ENCODE measurements at regions not wholly inside any gene's neighbourhood (a gene's known extent, or its start where the extent isn't known, plus 50 kb on each side); places are given as distances from the start of the nearest gene placed in this dataset.
A peak's percentile ranks its signal among the peaks of the same experiment; 100 is the strongest.

DNA sequence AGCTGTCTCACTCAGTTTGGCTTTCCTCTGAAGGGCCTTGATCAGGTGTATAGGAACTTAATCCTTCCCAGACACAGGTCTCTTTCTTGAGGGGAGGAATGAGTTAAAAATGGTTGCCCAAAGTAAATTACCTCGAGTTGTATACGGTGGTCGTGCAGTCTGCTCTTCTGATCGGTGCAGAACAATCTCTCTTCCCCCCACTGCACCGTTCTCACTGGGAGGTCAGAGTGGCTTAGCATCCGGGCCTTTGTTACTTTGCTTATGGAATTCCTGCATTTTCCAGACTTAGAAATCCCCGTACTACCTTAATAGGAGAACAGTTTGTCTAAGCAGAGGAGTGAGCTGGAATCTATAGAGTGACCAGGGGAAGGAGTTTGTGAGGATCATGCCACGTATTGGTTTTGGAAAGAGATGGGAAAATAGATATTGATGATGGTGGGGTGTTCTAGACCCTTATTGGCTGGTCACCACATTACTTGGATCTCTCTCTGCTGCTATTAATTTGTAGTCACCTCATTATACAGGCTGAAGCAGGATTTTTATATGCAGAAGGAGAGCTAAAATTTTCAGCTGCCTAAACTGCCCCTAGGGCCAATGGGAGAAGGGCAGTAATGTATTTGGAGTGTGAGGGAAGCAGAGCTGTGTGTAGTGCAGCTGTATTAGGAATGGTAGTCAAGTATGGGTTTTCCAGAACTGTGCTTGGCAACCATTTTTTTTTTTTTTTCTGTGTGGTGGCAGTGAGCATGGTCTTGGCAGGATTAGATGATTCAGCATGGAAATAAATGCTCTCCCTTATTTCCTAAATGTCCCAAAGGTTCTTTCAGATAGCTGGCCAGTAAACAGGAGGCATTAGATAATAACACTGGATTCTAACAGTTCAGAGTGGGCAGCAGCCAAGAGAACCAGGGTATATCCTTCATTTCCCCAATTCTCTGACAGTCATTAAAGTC is 81.5 kb downstream of the NDUFS5 start:
- Histone ChIP-seq H3K9me3 (no peaks in the 10 kb centered on the region), H3K4me1 (peaks cover 0 to 74% (median 47%) of the 10 kb centered on the region in 12 donors), H3K27me3 (no peaks in the 10 kb centered on the region), H3K27ac (peak overlapping the region in 11 of 12 donors; percentile 90 to 97 (median 95)), H3K4me3 (peak overlapping the region in 9 of 12 donors; percentile 56 to 98 (median 92)), H3K36me3 (no peaks in the 10 kb centered on the region)
- no peak for TF ChIP-seq POLR2A (IDR thresholded peaks at IDR 0.05)
- no peak for TF ChIP-seq CTCF (IDR thresholded peaks at IDR 0.05)
- no peak for ATAC-seq
- intact Hi-C loops (cut with DNase I): loop anchor here in 5 of 10 donors (2.0 to 10.0 kb wide), 5 partner anchors 19 to 427 kb away; no protein-coding TSS in a partner anchor
- no peak for DNase-seq
- WGBS, 4 donors: 44 to 59% (median 49%) methylated on average over 8 of the region's 8 CpGs

DNA sequence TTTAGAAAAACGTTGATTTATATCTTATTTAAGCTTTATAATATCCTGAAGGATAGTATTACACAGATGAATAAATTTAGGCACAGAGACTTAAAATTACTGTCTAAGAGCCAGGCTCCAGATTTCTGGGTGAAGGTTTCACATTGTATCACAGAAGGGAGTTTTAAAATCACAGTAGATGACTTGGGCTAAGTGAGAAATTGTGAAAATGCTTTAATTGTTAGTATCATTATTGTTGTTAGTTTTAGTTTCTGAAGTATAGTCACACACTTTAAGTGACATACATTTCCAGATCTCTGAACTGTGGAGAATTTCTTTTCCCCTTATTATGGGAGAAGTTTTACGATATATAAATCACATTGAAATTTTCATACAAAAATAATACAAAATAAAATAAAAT is 83.5 kb downstream of the NDUFS5 start:
- peak overlapping the region in 2 of 12 donors; percentile 79 to 90 for H3K27ac ChIP-seq
- H3K4me3 ChIP-seq: no peak overlapping the region
- no peak for TF ChIP-seq CTCF (IDR thresholded peaks at IDR 0.05)
- no peak for TF ChIP-seq POLR2A (IDR thresholded peaks at IDR 0.05)
- WGBS, 4 donors: 85 to 87% (median 86%) methylated on average over 2 of the region's 2 CpGs
- H3K27me3 ChIP-seq: no peaks in the 10 kb centered on the region
- DNase-seq (no peak), ATAC-seq (no peak)
- peaks cover 0 to 68% (median 38%) of the 10 kb centered on the region in 12 donors for H3K4me1 ChIP-seq
- intact Hi-C loops (cut with DNase I): loop anchor here in 3 of 10 donors (5.0 to 10.0 kb wide), 4 partner anchors 55 to 425 kb away; no protein-coding TSS in a partner anchor
- no peaks in the 10 kb centered on the region for H3K9me3 ChIP-seq
- H3K36me3 ChIP-seq: no peaks in the 10 kb centered on the region

DNA sequence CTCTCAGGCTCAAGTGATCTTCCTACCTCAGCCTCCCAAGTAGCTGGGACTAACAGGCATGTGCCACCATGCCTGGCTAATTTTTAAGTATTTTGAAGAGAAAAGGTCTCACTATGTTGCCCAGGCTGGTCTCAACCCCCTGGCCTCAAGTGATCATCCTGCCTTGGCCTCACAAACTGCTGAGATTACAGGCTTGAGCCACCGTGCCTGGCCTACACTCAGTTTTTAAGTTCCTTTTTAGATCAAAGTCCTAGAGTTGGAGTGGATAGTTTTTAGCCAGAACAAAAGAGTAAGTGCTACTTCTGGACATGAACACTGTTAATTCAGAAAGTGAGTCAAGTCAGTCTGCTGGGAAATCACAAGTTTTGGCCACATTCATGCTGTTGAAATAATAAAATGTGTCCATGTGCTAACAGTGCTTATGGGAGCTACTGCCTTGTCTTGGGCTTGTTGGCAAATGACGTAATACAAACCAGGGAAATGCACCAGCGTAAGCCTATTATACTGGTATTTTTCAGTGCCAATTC is 84.2 kb downstream of the NDUFS5 start:
- H3K27me3 ChIP-seq: no peaks in the 10 kb centered on the region
- peak overlapping the region in 4 of 12 donors; percentile 3 to 90 (median 44) for H3K27ac ChIP-seq

More for the DNA sequence above, 84.2 kb downstream of the NDUFS5 start:
- ATAC-seq (peak in 3 of 4 donors; percentile 29 to 61 (median 56)), DNase-seq (no peak)
- Histone ChIP-seq H3K4me1 (peaks cover 0 to 73% (median 43%) of the 10 kb centered on the region in 12 donors), H3K4me3 (no peak overlapping the region), H3K36me3 (no peaks in the 10 kb centered on the region), H3K9me3 (no peaks in the 10 kb centered on the region)
- 59 to 78% (median 62%) methylated on average over 3 of the region's 3 CpGs for WGBS, 4 donors
- no peak for TF ChIP-seq CTCF (IDR thresholded peaks at IDR 0.05)
- TF ChIP-seq POLR2A (IDR thresholded peaks at IDR 0.05): no peak
- intact Hi-C loops (cut with DNase I): loop anchor here in 1 of 10 donors (10.0 kb wide), 1 partner anchor 54 kb away; no protein-coding TSS in a partner anchor
